CD4-positive, alpha-beta T cell treated with Interleukin-15 for 4 hours (primary cell): ENCODE measurements at regions not wholly inside any gene's neighbourhood (a gene's known extent, or its start where the extent isn't known, plus 50 kb on each side); places are given as distances from the start of the nearest gene placed in this dataset.
A peak's percentile ranks its signal among the peaks of the same experiment; 100 is the strongest.

Source experiments
- DNase-seq: peaks from one replicate; pipeline ENCODE4 v3.0.0-alpha.2; 2020; ENCODE audit warnings: low spot score

DNA sequence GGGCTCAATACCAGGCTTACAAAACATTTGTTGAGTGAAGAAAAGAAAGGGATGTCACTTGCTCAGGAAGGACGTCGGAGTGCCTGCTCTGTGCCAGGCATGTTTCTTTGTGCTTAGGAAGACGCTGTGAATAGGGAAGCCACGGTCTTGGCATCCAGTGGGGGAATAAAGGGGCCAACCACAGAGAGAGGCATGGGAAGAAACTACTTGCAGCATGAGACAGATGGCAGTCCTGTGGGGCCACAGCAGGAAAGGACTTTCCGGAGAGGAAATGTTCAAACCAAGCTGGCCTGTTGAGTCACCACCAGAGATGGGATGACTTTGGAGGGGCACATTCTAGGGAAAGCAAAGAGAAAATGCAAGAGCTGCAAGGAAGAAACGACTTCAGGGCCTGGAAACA lies 173.2 kb downstream of the CDH26 start:
- DNase-seq, result no peak

DNA sequence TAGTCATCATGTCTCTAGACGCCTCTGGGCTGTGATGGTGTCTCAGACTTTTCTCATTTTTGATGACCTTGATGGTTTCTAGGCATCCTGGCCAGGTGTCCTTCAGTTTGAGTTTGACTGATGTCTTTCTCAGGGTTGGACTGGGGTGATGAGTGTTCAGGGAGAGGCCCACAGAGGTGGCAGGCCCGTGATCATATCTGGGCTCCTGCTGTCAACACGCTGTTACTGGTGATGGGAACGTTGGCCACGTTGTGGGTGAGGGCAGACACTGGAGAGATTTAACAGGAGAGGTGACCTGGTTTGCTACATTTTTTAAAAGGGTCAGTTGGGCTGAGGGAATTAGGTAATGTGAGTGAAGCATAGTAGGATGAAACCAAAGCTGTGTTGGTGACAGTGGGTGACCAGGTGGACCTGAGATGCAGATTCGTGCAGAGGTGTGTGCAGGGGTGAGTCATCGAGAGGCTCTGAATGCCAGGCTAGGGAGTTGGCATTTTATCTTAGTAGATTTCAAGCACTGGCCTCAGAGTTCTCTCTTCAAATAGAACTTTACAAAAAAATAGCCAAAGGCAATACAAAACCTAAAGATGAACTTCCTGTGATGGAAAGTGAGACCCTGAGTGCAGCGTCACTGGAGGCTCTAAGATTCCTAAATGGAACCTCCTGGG lies 174.1 kb downstream of the CDH26 start:
- DNase-seq, result no peak

GRCh38 chr20:60132827-60133670 lies 174.8 kb downstream of the CDH26 start:
- no peak for DNase-seq

DNA sequence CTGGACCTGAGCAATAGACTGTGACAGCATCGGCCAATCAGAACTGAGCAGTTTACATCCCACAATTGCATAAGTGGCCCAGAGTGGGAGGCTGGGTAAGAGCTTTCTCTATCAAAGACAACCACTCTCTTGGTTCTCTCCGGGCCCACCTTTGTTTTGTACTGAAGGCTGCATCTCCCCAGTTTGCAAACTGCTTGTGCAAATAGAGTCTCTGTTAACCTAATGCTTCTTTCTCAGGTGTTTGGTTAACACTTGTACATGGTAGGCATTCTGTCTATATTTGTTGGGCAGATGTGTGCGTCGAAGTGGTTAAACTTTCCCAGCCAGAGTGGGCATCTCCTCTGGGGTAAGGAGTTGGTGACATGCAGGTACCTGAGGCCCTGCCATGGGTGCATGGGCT lies 177.1 kb downstream of the CDH26 start:
- DNase-seq, result no peak

DNA sequence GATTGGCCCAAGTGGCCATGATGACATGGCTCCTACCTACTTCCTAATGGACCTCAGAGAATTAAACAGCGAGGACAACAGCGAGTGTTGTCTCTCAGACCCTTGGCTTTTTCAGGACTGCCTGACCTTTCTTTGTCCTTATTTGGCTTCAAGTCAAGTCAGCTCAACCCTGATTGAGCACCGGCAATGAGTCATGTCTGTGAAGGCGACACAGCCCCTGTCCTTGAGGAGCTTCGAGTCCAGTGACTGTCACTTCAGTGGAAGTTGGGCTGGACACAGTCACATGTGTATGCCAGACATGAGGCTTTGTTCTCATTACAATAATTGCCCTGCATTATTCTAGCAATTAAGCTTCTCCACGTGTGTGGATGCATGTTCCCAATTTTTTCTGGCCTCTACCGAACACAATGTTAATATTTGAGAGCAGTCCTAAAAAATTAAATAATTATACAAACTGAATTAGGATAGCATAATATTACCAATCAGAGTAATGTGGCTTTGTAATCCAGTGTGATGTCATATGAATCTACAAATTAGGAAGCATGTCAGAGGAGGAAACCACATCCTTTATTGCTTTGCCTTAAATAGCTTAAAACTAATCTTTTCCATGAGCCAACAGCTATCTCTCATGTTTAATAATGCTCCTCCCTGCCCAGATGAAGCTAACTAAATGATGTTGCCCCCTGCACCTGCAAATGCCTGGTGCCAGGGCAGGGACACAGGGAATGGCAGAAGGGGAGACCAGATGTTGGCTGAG lies 178.6 kb downstream of the CDH26 start:
- no peak for DNase-seq

DNA sequence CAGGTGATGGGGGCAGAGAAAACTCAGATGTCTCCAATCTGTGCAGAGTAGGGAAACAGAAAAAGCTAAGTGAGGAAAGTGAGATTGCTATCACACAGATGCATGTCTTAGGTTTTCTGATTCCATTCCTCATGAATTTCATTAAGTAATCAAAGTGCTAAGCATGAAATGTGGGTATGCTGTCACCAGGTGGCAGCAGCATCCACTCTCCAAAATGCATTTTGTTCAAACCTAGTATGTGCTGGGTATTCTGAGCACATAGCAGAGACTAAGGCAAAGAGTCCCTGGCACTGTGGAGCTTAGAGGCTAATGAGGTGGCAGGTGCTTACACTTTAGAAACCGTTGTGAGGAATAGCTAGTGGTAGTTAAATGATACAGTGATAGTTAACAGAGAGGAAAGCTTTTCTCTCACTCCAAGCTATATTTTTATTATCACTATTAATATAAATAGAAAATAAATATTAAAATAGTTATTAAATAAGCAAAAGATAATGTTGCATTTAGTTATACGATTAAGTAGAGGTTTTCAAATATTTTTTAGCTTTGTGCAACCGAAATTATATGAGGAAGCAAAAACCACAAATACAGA lies 179.5 kb downstream of the CDH26 start:
- DNase-seq, result peak; percentile 18

DNA sequence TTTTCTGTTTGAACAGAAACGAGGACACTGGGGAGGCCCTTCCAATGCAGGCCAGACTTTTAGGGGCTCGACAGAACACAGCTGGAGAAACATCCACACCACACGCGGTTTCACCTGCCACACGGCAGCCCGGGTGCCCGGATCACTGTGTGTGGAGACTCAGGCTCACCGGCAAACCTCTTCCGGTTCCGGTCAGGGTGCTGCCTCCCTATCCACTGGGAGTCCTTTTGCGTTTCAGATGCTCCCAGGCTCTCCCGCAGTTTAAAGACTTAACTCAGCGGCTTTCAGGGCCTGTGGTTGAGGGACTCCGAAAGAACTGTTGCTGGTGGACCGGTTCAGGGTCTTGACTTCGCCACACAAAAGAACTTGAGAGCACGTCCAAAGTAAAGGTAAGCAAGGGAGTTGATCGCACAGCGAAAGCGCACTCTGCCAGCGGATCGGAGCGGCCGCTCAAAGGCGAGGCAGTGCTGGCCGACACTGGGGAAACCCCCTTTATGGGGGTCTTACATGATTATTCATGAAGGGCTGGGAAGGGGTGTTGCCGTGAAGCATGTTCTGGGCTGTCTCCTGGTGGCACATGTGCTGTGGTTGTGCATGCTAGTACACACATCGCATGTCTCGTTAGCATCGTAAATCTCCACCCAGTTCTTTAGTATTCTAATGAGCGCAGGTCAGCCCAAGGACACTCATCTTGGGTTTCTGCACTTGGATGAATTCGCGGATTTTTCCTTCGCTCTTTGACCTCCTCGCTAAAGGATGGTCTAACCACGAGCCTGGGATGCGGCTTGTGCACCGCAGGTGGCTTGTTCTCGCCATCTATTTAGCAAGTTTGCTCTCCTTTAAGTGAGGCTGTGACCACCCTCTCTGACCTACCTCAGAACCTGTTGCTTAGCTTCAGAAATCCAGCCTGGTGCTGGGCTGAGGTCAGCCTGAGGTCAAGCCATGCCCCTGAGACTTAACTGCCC lies 180.3 kb downstream of the CDH26 start:
- DNase-seq, result peak; percentile 37

DNA sequence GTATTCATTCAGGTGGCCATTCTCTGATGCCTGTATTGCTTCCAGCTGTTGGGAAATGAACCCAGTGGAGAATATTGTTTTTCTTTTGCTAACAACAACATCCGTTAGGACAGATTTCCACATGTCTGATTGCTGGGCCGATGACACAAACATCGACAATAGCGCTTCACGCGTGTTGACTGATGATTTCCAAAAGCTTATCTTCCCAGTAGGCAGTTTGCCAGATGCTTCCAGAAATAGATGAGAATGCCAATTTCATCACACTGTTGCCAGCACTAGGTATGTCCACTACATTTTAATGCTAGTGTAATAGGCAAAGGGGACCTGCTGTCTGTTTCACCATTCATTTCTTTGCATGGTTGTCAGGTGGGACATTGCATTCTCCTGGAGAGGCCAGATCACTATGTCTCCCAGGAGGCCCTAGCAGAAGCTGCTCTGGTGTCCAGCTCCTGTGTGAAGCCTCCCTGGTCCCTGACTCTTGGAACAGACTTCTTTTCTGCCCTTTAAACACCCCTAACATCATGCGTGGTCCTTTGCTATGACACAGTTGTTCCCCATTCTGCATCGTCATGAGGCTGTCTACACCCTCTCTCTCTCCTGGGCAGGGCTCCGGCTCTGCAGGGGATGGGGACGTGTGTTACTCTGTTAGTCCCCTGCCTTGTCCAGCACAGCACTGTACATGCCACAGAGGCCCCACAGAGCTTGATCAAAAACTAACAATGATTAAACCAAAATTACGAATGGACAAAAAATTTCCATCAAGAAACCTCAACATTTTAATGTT lies 181.6 kb downstream of the CDH26 start:
- no peak for DNase-seq

DNA sequence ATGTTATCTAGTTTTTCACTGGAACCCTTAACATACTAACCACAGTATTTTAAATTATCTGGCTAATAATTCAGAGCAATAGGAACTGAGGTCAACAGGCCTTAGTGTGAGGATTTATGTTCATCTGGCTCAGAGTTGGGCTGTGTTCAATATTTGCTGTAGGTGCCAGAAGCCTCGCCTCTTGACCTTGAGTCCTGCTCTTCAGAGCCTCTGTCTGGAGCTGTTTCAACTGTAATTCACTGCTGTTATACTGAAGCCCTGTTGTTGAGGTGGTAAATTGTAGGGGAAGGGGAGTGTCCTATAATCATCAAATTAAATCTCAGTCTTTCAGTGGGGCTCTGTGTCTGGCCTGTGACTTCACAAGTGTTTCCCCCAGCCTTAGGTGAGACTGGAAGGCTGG lies 184.4 kb downstream of the CDH26 start:
- no peak for DNase-seq

DNA sequence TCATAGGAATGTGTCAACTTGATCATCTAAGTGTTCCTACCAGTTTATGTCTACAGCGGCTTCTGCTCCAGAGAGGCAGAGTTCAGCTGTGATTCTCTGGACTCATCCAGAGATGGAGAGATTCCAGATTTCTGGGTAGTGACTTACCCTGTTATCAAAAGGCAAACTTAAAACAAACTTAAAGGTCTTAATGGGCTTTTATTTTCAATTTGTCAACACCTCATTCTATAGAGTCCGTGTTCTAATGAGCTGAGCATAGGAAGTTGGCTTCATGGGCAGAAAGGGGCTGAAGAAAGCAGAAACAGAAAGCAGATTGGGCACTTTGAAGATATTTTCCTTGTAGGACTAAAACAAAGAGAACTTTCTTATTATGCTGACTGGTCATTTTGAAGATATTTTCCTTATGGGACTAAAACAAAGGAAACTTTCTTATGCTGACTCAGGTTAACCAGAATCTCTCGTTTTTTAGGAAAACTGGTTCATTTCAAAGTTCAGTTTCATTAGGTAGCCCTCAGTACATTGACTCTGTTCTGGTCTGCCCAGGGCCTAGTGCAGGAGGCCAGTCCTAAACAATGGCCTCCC lies 185.1 kb downstream of the CDH26 start:
- DNase-seq, result no peak

DNA sequence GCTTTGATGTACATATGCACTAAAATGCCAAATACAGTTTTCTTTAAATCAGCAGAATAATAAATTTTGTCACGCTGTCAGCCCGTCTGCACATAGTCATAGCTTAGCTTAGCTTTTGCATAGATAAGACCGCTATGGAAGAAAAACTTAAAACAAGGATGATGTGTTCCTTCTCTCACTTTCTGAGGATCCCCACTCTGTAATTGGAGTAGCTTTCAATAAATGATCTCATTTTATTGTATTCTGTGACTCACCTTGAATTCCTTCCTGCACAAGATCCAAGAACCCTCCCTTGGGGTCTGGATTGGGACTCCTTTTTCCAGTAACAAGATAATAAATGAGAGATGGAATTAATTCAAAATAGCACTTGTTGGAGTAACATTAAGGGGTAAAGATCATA lies 186.2 kb downstream of the CDH26 start:
- DNase-seq, result no peak

DNA sequence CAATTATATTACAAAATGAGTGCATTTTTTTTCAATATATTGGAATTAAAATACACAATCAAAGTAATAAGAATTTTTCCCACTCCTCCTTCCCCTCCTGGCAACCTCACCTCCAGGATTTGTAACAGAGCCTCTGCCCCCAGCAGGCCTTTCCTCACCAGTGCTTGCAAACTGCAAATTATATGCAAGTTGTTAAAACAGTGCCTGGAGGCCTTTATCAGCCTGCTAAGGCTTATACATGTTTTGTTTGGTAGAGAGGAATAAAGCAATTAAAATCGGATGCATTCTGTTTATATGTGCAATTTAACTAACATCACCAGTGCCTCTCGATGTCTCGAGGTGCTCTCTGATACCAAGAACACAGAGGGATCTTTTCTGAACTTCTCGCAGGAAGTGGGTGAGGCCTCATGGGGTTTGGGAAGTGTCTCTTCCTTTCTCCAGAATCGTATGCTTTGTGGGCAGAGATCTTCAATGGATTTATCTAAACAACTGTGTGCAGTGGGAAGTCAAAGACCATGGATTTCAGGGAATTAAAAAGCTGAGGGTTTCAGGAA lies 186.8 kb downstream of the CDH26 start:
- DNase-seq, result no peak

- no peak for DNase-seq
Observed at GRCh38 chr20:60147004-60147403, 188.8 kb downstream of the CDH26 start.

DNA sequence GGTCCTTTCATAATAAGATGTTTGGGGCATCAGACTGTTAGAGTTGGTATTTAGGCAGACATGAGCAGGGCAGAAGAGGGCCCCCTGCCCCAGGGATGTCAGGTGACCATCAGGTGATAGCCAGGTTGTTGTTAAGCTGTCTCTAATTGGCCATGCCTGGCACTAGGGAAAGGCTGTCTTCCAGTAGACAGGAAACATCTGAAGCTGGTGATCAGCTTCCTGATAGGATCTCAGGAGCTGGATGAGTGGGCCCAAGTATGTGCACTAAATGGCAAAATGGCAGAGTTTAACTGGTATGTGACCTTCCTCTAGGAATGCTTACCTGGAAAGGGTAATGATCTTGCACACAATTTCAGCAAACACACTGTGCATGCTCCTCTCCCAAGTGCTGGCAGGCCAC lies 190.7 kb downstream of the CDH26 start:
- no peak for DNase-seq

GRCh38 chr20:60152792-60153191 lies 194.6 kb downstream of the CDH26 start:
- DNase-seq, result no peak

DNA sequence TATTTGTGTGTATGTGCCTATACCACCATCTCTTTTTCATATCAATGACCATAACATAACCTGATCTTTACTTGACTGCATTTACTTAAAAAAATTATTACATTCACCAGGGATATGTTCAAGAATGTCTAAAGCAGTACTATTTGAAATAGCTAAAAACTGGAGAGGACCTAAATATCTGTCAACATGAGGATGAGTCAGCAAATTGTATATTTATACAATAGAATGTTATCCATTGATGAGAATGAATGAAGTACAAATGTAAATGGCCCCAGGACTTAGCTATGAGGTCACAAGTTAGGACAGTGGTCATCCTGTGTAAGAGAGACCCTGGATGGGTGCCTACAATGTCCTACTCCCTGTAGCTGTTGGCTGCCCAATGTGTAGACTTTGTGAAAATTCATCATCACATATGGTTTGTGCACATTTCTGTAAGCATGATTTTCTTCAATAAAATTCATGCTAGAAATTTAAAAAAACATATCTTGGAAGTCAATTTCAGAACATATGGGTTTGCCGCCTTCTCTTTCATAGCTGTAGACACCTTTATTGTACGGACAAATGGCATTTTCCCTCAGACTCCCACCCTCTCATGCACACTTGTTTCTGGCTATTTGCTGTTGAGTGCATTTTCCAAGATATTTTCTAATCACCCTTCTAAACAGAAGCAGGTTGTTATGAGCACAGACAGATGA lies 202.4 kb downstream of the CDH26 start:
- DNase-seq, result no peak

DNA sequence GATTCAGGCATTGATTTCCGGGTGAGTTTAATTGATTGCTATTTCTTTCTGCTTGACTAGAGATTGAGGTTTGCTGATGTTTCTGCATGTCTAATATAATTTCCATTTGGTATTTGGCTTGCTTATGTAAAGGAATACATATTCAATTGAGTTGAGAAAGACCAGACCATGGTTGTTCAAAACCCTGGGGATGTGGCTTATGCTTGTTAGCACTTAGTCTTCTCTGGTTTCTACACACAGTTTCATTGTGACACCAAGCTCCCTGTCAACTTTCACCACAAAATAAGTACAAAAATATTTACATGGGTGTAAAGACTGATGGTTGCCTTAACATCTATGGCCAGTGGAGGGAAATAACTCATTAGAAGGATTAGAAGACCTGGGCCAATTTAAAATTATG lies 209.6 kb downstream of the CDH26 start:
- no peak for DNase-seq

- DNase-seq, result no peak
Observed at GRCh38 chr20:60168963-60169362, 210.7 kb downstream of the CDH26 start.

DNA sequence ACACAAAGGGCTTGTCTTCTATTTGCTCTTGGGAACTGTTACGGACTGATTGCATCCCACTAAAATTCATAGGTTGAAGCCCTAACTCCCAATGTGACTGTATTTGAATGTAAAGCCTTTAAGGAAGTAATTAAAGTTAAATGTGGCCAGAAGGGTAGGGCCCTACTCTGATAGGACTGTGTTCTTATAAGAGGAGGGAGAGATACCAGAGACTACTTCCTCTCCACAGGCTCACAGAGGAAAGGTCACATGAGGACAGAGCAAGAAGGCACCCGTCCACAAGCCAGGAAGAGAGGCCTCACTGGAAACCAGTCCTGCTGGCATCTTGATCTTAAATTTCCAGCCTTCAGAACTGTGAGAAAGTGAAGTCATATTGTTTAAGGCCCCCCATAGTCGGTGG lies 211.9 kb downstream of the CDH26 start:
- no peak for DNase-seq
